ENCODE measurements at regions not wholly inside any gene's neighbourhood (a gene's known extent, or its start where the extent isn't known, plus 50 kb on each side); places are given as distances from the start of the nearest gene placed in this dataset.

- TF ChIP-seq, protein P1, sequence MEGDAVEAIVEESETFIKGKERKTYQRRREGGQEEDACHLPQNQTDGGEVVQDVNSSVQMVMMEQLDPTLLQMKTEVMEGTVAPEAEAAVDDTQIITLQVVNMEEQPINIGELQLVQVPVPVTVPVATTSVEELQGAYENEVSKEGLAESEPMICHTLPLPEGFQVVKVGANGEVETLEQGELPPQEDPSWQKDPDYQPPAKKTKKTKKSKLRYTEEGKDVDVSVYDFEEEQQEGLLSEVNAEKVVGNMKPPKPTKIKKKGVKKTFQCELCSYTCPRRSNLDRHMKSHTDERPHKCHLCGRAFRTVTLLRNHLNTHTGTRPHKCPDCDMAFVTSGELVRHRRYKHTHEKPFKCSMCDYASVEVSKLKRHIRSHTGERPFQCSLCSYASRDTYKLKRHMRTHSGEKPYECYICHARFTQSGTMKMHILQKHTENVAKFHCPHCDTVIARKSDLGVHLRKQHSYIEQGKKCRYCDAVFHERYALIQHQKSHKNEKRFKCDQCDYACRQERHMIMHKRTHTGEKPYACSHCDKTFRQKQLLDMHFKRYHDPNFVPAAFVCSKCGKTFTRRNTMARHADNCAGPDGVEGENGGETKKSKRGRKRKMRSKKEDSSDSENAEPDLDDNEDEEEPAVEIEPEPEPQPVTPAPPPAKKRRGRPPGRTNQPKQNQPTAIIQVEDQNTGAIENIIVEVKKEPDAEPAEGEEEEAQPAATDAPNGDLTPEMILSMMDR (IDR thresholded peaks at IDR 0.05), result no peak
- TF ChIP-seq POLR2AphosphoS5 (IDR thresholded peaks at IDR 0.05) (no peak), EP300 (IDR thresholded peaks at IDR 0.05) (no peak), POLR2A (IDR thresholded peaks at IDR 0.05; ENCODE audit: low read depth) (no peak)
Observed at GRCh38 chr5:16000056-16000455, 179.5 kb downstream of the MARCHF11 start.

All from esophagus muscularis mucosa (tissue), 4 donors.